ENCODE measurements at regions not wholly inside any gene's neighbourhood (a gene's known extent, or its start where the extent isn't known, plus 50 kb on each side); places are given as distances from the start of the nearest gene placed in this dataset.

GRCh38 chr4:18767921-18768320, 746.4 kb upstream of the LCORL start:
- TF ChIP-seq, protein P1, sequence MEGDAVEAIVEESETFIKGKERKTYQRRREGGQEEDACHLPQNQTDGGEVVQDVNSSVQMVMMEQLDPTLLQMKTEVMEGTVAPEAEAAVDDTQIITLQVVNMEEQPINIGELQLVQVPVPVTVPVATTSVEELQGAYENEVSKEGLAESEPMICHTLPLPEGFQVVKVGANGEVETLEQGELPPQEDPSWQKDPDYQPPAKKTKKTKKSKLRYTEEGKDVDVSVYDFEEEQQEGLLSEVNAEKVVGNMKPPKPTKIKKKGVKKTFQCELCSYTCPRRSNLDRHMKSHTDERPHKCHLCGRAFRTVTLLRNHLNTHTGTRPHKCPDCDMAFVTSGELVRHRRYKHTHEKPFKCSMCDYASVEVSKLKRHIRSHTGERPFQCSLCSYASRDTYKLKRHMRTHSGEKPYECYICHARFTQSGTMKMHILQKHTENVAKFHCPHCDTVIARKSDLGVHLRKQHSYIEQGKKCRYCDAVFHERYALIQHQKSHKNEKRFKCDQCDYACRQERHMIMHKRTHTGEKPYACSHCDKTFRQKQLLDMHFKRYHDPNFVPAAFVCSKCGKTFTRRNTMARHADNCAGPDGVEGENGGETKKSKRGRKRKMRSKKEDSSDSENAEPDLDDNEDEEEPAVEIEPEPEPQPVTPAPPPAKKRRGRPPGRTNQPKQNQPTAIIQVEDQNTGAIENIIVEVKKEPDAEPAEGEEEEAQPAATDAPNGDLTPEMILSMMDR (IDR thresholded peaks at IDR 0.05): no peak
- Histone ChIP-seq H3K4me3 (no peak overlapping the region), H3K4me1 (no peaks in the 10 kb centered on the region), H3K9me3 (no peaks in the 10 kb centered on the region), H3K27ac (no peak overlapping the region), H3K36me3 (no peaks in the 10 kb centered on the region), H3K27me3 (ENCODE audit: low read depth) (no peaks in the 10 kb centered on the region)
- no peak for ATAC-seq
- no peak for DNase-seq
- intact Hi-C loops (cut with DNase I): no loop called here

- TF ChIP-seq, protein P1 (IDR thresholded peaks at IDR 0.05): no peak
- Histone ChIP-seq H3K36me3 (no peaks in the 10 kb centered on the region), H3K9me3 (no peaks in the 10 kb centered on the region), H3K27ac (no peak overlapping the region), H3K4me1 (no peaks in the 10 kb centered on the region), H3K27me3 (ENCODE audit: low read depth) (no peaks in the 10 kb centered on the region), H3K4me3 (no peak overlapping the region)
- no peak for ATAC-seq
- intact Hi-C loops (cut with DNase I): no loop called here
- DNase-seq: no peak
These were observed 735.1 kb upstream of the LCORL start for GRCh38 chr4:18756671-18757070.

GRCh38 chr4:18754180-18754579, 732.6 kb upstream of the LCORL start:
- TF ChIP-seq, protein P1 (IDR thresholded peaks at IDR 0.05): no peak
- Histone ChIP-seq H3K27me3 (ENCODE audit: low read depth) (no peaks in the 10 kb centered on the region), H3K9me3 (no peaks in the 10 kb centered on the region), H3K36me3 (no peaks in the 10 kb centered on the region), H3K4me1 (no peaks in the 10 kb centered on the region), H3K4me3 (no peak overlapping the region), H3K27ac (no peak overlapping the region)
- ATAC-seq (no peak), DNase-seq (no peak)
- intact Hi-C loops (cut with DNase I): no loop called here

DNA sequence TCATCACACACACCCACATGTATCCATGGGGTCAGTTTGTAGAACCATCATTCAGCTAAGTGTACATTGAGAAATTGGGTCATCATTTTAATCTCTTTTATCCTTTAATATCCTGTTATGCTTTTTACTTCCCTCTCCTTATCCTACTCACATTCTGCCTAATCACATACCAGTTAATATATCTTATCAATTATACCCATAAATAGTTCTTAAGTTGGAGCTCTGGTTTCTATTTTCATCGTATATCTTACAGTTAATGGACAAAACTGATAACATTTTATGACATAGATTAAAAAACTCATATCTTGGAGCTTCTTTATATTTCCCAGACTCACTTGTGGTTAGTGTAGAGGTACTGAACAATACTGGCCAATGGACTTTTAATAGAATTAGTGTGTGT, 729.5 kb upstream of the LCORL start:
- no peak for DNase-seq
- TF ChIP-seq, protein P1 (IDR thresholded peaks at IDR 0.05): no peak
- Histone ChIP-seq H3K27me3 (ENCODE audit: low read depth) (no peaks in the 10 kb centered on the region), H3K4me3 (no peak overlapping the region), H3K4me1 (no peaks in the 10 kb centered on the region), H3K27ac (no peak overlapping the region), H3K9me3 (no peaks in the 10 kb centered on the region), H3K36me3 (no peaks in the 10 kb centered on the region)
- ATAC-seq: no peak
- intact Hi-C loops (cut with DNase I): no loop called here

GRCh38 chr4:18749391-18749790, 727.8 kb upstream of the LCORL start:
- H3K36me3 ChIP-seq: no peaks in the 10 kb centered on the region
- no peaks in the 10 kb centered on the region for H3K4me1 ChIP-seq
- DNase-seq: no peak
- no peaks in the 10 kb centered on the region for H3K27me3 ChIP-seq (ENCODE audit: low read depth)
- H3K4me3 ChIP-seq: no peak overlapping the region
- intact Hi-C loops (cut with DNase I): no loop called here
- ATAC-seq: no peak
- TF ChIP-seq, protein P1 (IDR thresholded peaks at IDR 0.05): no peak
- no peaks in the 10 kb centered on the region for H3K9me3 ChIP-seq
- H3K27ac ChIP-seq: no peak overlapping the region

- no peak overlapping the region for H3K4me3 ChIP-seq
- TF ChIP-seq, protein P1 (IDR thresholded peaks at IDR 0.05): no peak
- intact Hi-C loops (cut with DNase I): no loop called here
- no peaks in the 10 kb centered on the region for H3K4me1 ChIP-seq
- no peaks in the 10 kb centered on the region for H3K9me3 ChIP-seq
- no peak for ATAC-seq
- H3K27ac ChIP-seq: no peak overlapping the region
- no peak for DNase-seq
- H3K27me3 ChIP-seq (ENCODE audit: low read depth): no peaks in the 10 kb centered on the region
- no peaks in the 10 kb centered on the region for H3K36me3 ChIP-seq
These were observed 715.0 kb upstream of the LCORL start for GRCh38 chr4:18736551-18736950.

Data from lower lobe of right lung (tissue), 2 donors.